ENCODE measurements at regions not wholly inside any gene's neighbourhood (a gene's known extent, or its start where the extent isn't known, plus 50 kb on each side); places are given as distances from the start of the nearest gene placed in this dataset.
"Not testable (repeated sequence)": the region's sequence is repeated elsewhere in the genome, so short reads cannot be mapped to it uniquely, and the experiment has no call there.

DNA sequence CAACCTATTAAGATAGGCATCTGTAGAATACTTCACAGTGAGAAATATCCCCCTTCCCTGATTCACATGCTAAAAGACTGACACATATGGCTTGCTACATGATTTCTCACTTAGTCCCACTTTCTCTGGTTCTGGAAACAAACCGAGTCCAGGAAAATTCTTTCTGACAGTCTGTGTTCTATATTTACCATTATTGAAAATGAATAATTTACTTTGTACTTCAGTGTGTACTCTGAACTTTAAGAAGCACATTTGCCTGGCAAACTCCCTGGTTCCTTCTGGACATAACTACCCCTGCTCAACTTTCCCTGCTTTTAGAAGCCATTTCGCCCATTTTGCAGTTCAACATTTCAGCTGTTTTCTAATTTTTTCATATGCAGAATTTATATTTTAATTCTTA lies 53.6 kb downstream of the APCS start:
- Histone ChIP-seq H3K27ac (no peak overlapping the region), H2AFZ (no peak overlapping the region), H3K27me3 (replicated peaks; ENCODE audit: insufficient read depth) (no peaks in the 10 kb centered on the region), H3K9ac (no peak overlapping the region), H3K9me2 (ENCODE audit: insufficient read depth) (no peaks in the 10 kb centered on the region), H3K36me3 (ENCODE audit: low read depth) (no peaks in the 10 kb centered on the region), H3K4me1 (ENCODE audit: insufficient read depth) (no peaks in the 10 kb centered on the region), H3K4me2 (ENCODE audit: unreplicated experiment) (no peak overlapping the region), H3F3A (ENCODE audit: insufficient read depth) (no peaks in the 10 kb centered on the region), H3K4me3 (no peak overlapping the region), H3K9me3 (ENCODE audit: low read depth) (no peaks in the 10 kb centered on the region), H4K20me1 (ENCODE audit: insufficient read depth) (no peaks in the 10 kb centered on the region), H3K79me2 (ENCODE audit: insufficient read depth) (no peaks in the 10 kb centered on the region)
- DNase-seq = no peak
- no peak for TF ChIP-seq EZH2phosphoT487 (IDR thresholded peaks at IDR 0.05; ENCODE audit: insufficient read depth, low read depth)
- no peak for TF ChIP-seq EZH2 (IDR thresholded peaks at IDR 0.05; ENCODE audit: insufficient read depth, poor library complexity, severe bottlenecking)
- in situ Hi-C loops (cut with MboI) = no loop called here
- WGBS, 2 experiments (ENCODE audit: low coverage in 1 of 2, low lambda C conversion rate in 2 of 2, missing lambda C conversion rate in 2 of 2) = 10 to 21% methylated on average over 2 of the region's 2 CpGs

DNA sequence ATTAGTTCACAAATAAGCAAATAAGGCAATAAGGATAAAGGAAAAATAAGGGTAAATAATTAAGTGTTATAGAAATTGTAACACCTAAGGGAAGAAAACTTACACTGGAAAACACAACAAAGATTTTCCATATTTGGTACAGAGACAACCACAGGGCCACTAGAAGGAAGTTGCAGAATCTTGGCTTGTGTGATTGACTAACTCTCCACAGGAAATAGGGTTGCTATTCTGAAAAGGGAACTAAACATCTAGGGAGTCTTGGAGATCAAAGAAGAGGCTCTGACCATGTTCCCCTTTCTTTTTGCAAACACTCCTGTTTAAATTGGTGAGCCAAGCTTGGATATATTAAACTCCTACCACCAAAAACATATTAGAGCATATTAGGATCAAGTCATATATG lies 59.1 kb downstream of the APCS start:
- DNase-seq = no peak
- Histone ChIP-seq H3K9ac (no peak overlapping the region), H3K79me2 (ENCODE audit: insufficient read depth) (no peaks in the 10 kb centered on the region), H3K9me2 (ENCODE audit: insufficient read depth) (no peaks in the 10 kb centered on the region), H2AFZ (no peak overlapping the region), H3K27me3 (replicated peaks; ENCODE audit: insufficient read depth) (no peaks in the 10 kb centered on the region), H3F3A (ENCODE audit: insufficient read depth) (no peaks in the 10 kb centered on the region), H3K4me2 (ENCODE audit: unreplicated experiment) (no peak overlapping the region), H3K4me3 (no peak overlapping the region), H3K4me1 (ENCODE audit: insufficient read depth) (no peaks in the 10 kb centered on the region), H3K9me3 (ENCODE audit: low read depth) (no peaks in the 10 kb centered on the region), H3K36me3 (ENCODE audit: low read depth) (no peaks in the 10 kb centered on the region), H4K20me1 (ENCODE audit: insufficient read depth) (no peaks in the 10 kb centered on the region), H3K27ac (no peak overlapping the region)
- TF ChIP-seq EZH2phosphoT487 (IDR thresholded peaks at IDR 0.05; ENCODE audit: insufficient read depth, low read depth) (no peak), EZH2 (IDR thresholded peaks at IDR 0.05; ENCODE audit: insufficient read depth, poor library complexity, severe bottlenecking) (no peak)
- in situ Hi-C loops (cut with MboI) = no loop called here

DNA sequence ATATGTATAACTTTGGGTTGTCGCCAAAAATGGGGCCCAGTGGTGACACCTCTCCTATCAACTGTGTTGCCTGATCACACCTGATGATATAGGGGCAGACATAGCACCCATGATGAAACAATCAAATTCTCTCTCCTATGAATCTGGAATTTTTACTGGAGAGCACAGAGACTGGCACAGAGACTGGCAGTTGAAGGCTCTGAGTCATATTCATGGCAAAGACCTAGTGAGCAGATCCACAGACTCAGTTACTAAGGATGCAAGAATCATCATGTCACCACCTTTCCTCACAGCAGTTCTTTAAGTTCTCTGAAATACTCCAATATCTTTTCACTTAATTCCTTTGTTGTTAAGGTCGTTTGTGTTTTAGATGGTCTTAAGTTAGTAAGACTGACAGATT lies 60.0 kb downstream of the APCS start:
- in situ Hi-C loops (cut with MboI) = no loop called here

DNA sequence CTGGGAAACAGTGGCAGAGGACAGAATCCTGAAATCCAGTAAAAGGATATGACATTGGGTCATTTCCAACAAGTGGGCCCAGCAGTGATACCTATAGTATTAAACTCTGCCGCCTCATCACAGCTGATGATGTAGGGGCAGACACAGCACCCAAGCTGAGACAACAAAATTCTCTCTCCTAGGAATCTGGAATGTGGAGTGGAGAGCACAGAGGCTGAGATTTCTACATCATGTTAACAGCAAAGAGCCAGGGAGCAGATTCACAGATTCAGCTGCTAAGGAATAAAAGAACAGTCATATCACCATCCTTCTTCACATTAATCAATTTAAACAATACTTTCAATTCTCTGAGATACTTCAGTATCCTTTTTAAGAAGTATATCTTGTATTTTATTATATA lies 61.9 kb downstream of the CRP start:
- Histone ChIP-seq H3K27ac (peak overlapping the region; percentile 9; the same call in 1 of the 2 replicates), H3K4me2 (ENCODE audit: unreplicated experiment) (no peak overlapping the region), H3F3A (ENCODE audit: insufficient read depth) (no peaks in the 10 kb centered on the region), H3K9me3 (ENCODE audit: low read depth) (no peaks in the 10 kb centered on the region), H3K9ac (no peak overlapping the region), H3K36me3 (ENCODE audit: low read depth) (no peaks in the 10 kb centered on the region), H3K79me2 (ENCODE audit: insufficient read depth) (no peaks in the 10 kb centered on the region), H3K4me1 (ENCODE audit: insufficient read depth) (peaks cover 20% of the 10 kb centered on the region), H2AFZ (0 out of 2 replicates have a peak overlapping the region, but pooled peaks have one; percentile 20), H3K4me3 (no peak overlapping the region), H3K27me3 (replicated peaks; ENCODE audit: insufficient read depth) (no peaks in the 10 kb centered on the region), H3K9me2 (ENCODE audit: insufficient read depth) (no peaks in the 10 kb centered on the region; the same call in 1 of the 2 replicates), H4K20me1 (ENCODE audit: insufficient read depth) (no peaks in the 10 kb centered on the region)
- TF ChIP-seq EZH2 (IDR thresholded peaks at IDR 0.05; ENCODE audit: insufficient read depth, poor library complexity, severe bottlenecking) = no peak
- no peak for TF ChIP-seq EZH2phosphoT487 (IDR thresholded peaks at IDR 0.05; ENCODE audit: insufficient read depth, low read depth)
- 12 to 32% methylated on average over 1 of the region's 1 CpG for WGBS, 2 experiments (ENCODE audit: low coverage in 1 of 2, low lambda C conversion rate in 2 of 2, missing lambda C conversion rate in 2 of 2)
- in situ Hi-C loops (cut with MboI) = no loop called here
- peak; percentile 52 for DNase-seq

More for the DNA sequence above, 60.0 kb downstream of the APCS start:
- Histone ChIP-seq H3F3A (ENCODE audit: insufficient read depth) (no peaks in the 10 kb centered on the region), H3K27me3 (replicated peaks; ENCODE audit: insufficient read depth) (no peaks in the 10 kb centered on the region), H3K4me2 (ENCODE audit: unreplicated experiment) (no peak overlapping the region), H2AFZ (no peak overlapping the region), H3K4me1 (ENCODE audit: insufficient read depth) (peaks cover 5% of the 10 kb centered on the region; the same call in 1 of the 2 replicates), H3K27ac (no peak overlapping the region), H3K79me2 (ENCODE audit: insufficient read depth) (no peaks in the 10 kb centered on the region), H3K9ac (no peak overlapping the region), H3K9me2 (ENCODE audit: insufficient read depth) (no peaks in the 10 kb centered on the region), H3K9me3 (ENCODE audit: low read depth) (no peaks in the 10 kb centered on the region), H3K4me3 (no peak overlapping the region), H4K20me1 (ENCODE audit: insufficient read depth) (no peaks in the 10 kb centered on the region), H3K36me3 (ENCODE audit: low read depth) (no peaks in the 10 kb centered on the region)
- TF ChIP-seq EZH2 (IDR thresholded peaks at IDR 0.05; ENCODE audit: insufficient read depth, poor library complexity, severe bottlenecking) = no peak
- no peak for TF ChIP-seq EZH2phosphoT487 (IDR thresholded peaks at IDR 0.05; ENCODE audit: insufficient read depth, low read depth)
- peak; percentile 22 for DNase-seq
- 14 to 16% methylated on average over 2 of the region's 2 CpGs for WGBS, 2 experiments (ENCODE audit: low coverage in 1 of 2, low lambda C conversion rate in 2 of 2, missing lambda C conversion rate in 2 of 2)

DNA sequence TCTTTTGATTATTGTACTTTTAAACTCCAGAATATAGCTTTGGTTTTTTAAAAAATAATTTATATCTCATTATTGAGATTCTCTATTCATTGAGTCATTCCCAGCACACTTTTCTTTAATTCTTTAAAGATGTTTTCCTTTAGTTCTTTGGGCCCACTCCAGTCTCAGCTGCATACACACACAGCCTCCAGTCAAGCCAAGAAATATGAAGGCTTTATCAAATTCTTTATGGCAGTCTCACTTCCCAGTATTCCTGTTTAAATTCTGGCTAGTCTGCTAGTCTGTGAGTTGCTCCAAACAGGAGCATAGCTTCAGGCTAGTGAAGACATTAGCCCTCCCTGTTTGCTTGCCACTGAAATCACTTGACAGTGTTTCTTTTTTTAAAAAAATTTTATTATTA lies 61.2 kb downstream of the CRP start:
- Histone ChIP-seq H3K4me1 (ENCODE audit: insufficient read depth) (peaks cover 20% of the 10 kb centered on the region), H3K36me3 (ENCODE audit: low read depth) (no peaks in the 10 kb centered on the region), H3K4me2 (ENCODE audit: unreplicated experiment) (peak overlapping the region; percentile 58), H3K27ac (0 out of 2 replicates have a peak overlapping the region, but pooled peaks have one; percentile 30), H3F3A (ENCODE audit: insufficient read depth) (no peaks in the 10 kb centered on the region), H3K9me2 (ENCODE audit: insufficient read depth) (no peaks in the 10 kb centered on the region; the same call in 1 of the 2 replicates), H4K20me1 (ENCODE audit: insufficient read depth) (no peaks in the 10 kb centered on the region), H3K27me3 (replicated peaks; ENCODE audit: insufficient read depth) (no peaks in the 10 kb centered on the region), H3K9ac (no peak overlapping the region), H3K9me3 (ENCODE audit: low read depth) (no peaks in the 10 kb centered on the region), H2AFZ (no peak overlapping the region), H3K79me2 (ENCODE audit: insufficient read depth) (no peaks in the 10 kb centered on the region), H3K4me3 (no peak overlapping the region)
- peak; percentile 75 for DNase-seq
- TF ChIP-seq EZH2 (IDR thresholded peaks at IDR 0.05; ENCODE audit: insufficient read depth, poor library complexity, severe bottlenecking) (no peak), EZH2phosphoT487 (IDR thresholded peaks at IDR 0.05; ENCODE audit: insufficient read depth, low read depth) (no peak)
- in situ Hi-C loops (cut with MboI) = no loop called here

DNA sequence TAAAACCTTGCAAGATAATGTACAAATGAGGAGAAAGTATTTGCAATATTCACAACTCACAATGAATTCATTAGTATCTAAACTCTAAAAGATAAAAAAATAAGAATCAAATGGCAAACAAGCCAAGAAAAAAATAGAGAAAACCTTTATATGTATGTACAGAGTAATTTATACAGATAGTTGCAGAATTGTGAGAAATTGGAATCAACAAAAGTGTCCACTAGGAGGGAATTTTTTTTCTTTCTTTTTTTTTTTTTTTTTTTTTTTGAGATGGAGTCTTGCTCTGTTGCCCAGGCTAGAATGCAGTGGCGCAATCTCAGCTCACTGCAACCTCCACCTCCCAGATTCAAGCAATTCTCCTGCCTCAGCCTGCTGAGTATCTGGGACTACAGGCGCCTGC lies 56.9 kb downstream of the CRP start:
- in situ Hi-C loops (cut with MboI); DNase-seq; H3F3A ChIP-seq (ENCODE audit: insufficient read depth); H3K4me2 ChIP-seq (ENCODE audit: unreplicated experiment); H2AFZ ChIP-seq; H3K9me2 ChIP-seq (ENCODE audit: insufficient read depth); H4K20me1 ChIP-seq (ENCODE audit: insufficient read depth); H3K27me3 ChIP-seq (replicated peaks; ENCODE audit: insufficient read depth); H3K9ac ChIP-seq; H3K36me3 ChIP-seq (ENCODE audit: low read depth); H3K79me2 ChIP-seq (ENCODE audit: insufficient read depth); H3K9me3 ChIP-seq (ENCODE audit: low read depth); H3K4me3 ChIP-seq; H3K27ac ChIP-seq: not testable (repeated sequence)
- WGBS, 2 experiments (ENCODE audit: low coverage in 1 of 2, low lambda C conversion rate in 2 of 2, missing lambda C conversion rate in 2 of 2) = 48 to 54% methylated on average over 2 of the region's 2 CpGs
- H3K4me1 ChIP-seq (ENCODE audit: insufficient read depth) = peaks cover 16% of the 10 kb centered on the region

Data from GM23248 (cell line).